HT1080 (cell line): ENCODE measurements at regions not wholly inside any gene's neighbourhood (a gene's known extent, or its start where the extent isn't known, plus 50 kb on each side); places are given as distances from the start of the nearest gene placed in this dataset.

Source experiments
- DNase-seq: peaks from one replicate; pipeline ENCODE4 v3.0.0-alpha.2; 2015; ENCODE audit warnings: low read depth

DNA sequence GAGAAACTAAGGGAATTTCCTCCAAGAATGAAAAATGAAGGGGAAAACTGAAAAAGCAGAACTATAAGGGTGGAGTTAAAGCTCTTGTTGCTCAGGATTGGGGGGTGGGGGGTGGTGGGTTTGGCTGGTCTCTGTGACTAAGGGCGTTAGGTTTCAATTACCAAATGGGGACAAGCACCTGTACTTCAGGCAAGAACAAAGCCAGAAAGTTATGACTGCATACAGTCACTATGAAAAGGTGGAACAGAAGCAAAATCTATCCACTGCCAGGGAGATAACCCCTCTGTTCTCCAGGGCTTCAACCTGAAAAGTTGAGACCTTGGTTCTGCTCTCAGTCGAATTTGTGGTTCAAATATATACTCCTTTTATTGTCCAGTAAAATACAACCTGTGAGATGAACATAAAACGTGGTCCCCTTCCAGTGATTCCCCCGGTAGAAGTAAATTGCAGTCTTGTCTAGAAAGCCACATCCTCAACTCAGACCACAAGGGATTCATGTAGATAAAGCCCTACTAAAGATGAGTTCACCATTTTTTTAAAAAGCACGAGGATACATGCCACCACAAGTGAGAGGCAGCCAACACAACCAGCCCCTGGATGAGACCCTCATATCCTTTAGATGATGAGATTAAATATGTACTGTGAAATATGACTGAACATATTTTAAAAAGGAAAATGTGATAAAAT lies 257.1 kb upstream of the RPS6KA3 start:
- DNase-seq, result no peak

DNA sequence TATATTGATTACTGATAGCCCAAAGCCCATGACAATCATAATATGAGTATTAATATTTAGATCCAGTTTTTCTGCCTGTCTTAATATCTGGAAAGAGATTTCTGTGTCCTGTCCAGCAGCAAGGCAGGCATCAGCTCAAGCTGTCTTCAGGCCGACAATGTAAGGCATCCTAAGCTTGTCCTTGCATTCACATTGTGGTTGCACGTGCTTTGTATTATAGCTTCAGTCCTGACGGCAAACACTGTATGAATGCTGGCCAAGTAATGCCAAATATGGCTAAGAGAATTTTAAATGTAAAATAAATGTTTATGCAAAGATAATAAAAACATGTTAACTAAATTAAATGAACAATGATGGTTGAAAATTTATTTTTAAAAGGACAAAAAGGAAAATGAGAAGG lies 255.7 kb upstream of the RPS6KA3 start:
- DNase-seq, result no peak

DNA sequence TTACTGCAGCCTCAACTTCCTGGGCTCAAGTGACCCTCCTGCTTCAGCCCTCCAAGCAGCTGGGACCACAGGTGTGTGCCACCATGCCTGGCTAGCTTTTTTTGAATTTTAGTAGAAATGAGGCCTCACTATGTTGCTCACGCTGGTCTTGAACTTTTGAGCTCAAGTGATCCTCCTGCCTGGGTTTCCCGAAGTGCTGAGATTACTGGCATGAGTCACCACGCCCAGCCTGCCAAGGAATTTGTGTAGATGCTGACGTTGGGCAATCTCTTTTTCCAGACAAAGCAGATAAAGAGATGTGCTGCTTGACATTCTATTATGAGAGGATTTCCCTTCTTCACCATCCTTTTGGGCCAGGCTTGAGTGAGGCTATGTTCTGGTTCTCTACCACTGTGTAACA lies 254.5 kb upstream of the RPS6KA3 start:
- DNase-seq, result peak; percentile 57

DNA sequence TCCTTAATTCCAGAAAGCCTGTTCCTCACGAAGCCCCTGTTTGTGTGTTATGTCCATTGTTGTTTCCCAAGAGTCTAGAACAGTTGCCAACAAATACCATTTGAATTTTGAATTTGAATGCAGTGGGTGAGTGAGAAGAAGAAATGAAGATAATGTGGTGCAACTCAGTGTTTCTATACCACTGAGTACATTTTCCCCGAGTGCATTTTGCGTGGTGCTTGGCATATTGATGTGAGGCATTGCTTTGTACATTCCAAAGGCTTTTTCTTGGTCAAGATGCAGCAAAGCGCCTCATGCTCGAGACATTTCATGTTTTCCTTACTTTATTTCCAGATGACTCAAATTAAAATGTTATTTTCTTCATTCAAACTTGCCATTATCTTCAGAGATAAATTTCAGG lies 253.1 kb upstream of the RPS6KA3 start:
- no peak for DNase-seq

DNA sequence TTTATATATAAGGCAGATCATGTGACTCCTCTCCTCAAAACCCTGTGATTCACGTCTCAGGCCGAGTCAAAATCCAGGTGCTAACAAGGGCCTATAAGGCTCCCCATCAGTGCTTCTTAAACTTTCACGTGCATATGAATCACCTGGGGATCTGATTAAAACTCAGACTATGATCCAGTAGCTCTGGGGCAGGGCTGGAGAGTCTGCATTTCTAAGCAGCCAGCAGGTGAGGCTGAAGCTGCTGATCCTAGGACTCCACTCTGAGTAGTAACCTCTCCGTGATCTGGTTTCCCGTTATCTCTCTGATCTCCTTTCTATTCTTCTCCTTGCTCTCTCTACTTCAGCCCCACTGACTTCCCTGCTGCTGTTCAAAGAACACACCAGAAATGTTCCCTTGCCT lies 252.4 kb upstream of the RPS6KA3 start:
- no peak for DNase-seq

DNA sequence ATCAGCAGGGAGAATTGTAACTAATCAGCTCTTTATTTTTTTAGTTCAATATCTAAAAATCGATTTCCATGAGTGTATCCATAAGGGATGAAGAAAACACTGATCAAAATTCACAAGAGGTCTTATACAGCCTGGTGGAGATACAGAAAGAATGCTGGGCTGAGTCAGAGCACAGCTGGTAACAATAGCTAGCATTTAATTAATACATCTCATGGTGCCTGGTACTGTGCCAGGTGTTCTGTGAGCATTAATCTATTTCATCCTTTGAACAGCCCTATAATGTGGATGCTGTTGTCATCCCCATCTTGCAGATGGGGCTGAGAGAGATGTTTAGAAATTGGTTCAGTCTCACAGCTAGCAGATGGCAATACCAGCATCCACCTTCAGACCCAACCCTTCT lies 250.9 kb upstream of the RPS6KA3 start:
- DNase-seq, result no peak

DNA sequence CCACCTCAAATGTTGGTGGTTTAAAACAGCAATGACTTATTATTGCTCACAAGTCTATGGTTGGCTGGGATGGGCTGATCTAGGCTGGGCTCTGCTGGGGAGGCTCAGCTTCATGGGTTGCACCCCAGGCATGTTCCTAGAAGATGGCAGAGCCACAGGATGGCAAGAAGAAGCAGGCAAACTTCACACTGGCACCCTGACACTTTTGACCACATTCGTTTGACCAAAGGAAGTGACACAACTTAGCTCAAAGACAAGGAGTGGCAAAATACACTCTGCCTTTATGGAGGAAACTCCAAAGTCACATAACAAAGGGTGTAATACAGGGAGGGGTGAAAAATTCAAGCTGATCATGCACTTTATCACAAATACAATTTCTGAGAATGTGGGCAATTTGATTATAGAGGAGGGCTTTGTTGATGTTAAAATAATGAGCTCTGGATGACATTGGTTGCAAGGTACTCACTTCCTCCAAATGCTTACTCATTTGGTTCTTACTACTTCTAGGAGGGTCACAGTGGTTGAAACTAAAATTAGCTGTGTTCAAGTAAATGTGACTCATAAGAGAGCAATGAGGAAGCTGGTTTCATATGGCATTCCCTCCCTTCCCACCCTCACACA lies 249.2 kb upstream of the RPS6KA3 start:
- peak; percentile 93 for DNase-seq

DNA sequence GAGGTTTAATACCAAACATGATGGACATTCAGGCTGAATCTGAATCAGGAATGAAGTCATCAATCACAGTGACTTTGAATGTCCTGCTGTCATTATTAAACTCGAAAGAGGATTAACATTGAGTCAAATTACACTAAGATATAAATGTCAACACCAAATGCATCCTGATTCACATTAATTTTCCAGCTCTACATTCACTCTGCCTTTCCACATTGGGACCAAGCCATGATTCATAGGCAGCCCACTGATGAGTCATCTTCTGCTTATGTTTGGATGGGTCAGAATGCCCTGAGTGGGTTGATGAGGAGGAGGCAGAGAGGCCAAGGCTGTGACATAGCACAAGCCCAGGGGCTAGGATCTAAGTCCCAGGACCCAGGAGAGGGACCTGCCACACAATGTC lies 247.6 kb upstream of the RPS6KA3 start:
- DNase-seq, result peak; percentile 89

DNA sequence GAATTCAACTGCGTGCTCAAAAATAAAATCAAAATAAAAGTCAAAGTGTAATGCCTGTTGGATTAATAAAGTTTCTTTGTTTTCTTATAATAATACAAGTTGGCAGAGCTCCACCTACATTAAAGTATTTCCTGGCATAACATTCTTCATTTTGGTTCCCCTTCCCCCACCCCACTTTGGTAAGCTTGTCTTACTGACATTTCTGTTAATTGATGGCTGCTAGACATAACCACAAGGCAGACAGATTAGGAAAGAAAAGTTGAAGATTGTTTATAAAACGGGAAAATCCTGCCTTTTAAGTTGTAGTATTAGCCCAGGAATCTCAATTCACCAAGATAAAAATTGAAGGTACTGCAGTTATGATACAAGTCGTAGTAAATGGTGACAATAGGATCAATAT lies 246.5 kb upstream of the RPS6KA3 start:
- no peak for DNase-seq

DNA sequence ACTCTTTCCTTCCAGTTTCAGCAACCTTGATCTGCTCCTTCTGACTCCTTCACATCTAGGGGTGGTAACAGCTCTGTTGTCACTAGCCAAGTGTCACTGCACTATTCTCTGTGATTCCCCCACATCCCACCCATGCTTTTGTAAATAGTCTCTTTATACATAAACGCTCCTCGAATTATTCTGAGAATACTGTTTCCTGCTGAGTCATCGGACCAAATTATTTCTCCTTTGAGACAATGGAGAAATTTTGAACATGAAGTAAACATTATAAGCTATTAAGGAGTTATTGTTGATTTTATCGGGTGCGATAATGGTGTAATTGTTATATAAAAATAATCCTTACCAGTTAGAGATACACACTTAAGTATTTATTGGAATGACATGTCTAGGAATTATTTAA lies 245.1 kb upstream of the RPS6KA3 start:
- DNase-seq, result no peak

DNA sequence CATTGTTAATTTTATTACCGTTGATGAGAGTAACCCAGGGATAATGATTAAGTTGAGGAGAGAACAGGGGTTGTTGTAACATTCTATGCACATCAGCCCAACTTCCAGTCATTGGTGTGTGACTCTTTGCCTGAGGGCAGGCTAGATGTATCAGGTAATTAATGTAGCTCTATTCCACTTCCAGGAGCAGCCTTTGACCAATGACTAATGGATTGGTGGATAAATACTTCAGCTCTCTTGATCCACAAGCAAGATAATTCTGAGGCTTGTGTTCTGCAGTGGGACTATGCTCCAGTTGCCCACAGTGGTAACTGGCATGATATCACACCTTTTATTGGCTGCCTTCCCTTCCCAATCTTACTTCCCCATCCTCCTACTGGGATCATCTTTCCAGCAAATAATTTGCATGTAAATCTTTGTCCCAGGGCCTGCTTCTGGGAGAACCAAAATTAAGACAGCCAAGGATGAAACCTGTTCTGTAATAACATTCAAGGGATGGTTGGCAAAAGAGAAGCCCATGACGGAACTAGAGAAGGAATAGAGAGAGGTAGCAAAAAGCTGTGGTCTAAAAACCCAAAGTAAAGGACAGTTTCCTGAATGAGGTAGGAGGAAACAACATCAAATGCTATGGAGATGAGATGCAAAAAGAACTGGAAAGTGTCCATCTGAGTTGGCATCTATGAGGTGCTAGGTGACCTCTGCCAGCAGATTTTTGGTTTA lies 241.4 kb upstream of the RPS6KA3 start:
- no peak for DNase-seq

DNA sequence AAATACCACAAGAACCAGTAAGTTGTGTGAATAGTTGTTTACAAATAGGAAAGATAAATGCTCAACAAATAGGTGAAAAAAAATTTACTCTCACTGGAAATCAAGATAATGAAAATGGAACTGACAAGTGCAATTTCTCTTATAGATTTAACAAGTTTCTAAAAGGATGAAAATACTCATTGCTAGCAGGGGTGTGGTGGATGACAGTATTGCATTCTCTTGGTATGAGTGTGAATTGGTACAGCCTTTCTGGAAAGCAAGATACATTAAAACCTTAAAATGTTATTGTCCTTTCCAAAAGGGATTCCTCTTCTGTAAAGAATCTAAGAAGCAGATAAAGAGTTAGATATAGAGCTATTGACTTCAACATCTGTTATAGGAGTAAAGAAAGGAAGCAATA lies 240.0 kb upstream of the RPS6KA3 start:
- DNase-seq, result no peak

DNA sequence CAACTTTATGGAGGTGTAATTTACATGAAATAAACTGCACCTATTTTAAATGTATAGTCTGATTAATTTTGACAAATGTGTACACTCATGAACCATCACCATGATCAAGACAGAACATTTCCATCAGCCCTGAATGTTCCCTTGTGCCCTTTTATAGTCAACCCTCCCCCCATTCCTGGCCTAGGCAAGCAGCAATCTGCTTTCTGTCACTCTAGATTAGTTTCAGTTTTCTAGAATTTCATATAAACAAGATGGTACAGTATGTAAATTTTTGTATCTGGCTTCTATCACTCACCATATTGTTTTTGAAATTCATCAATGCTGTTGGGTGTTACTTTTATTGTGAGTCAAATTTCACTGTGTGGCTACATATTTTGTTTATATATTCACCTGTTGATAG lies 234.2 kb upstream of the RPS6KA3 start:
- DNase-seq, result no peak

DNA sequence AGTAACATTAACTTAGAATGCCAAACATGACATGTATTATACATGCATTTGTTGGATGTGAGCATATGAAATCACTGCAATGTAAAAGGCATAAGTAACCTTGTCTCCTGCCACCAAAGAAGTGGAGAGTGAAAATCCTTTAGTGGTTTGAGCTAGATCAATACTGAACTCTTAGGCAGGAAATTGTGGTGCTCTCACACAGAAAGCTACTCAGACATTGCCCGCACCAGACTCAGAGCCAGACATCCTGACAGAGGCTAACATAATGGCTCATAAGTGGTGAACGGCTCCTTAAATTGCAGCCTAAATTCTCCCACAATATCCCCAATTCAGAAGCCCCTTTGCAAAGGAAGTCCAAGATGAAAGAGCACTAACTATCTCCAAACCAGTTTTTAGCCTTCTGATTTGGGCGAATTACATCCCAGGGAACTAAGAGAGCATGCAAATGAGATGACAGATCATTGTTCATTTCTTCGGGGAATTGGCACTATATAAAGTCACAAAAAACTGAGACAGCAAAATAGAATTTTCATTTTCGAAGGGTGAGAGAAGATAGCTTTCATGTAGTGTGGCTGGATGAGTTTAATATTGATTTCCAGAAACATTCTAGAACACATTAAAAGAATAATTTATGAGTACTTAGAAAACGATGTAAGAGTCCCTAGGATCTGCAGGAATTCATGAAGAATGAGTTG lies 233.6 kb upstream of the RPS6KA3 start:
- no peak for DNase-seq

DNA sequence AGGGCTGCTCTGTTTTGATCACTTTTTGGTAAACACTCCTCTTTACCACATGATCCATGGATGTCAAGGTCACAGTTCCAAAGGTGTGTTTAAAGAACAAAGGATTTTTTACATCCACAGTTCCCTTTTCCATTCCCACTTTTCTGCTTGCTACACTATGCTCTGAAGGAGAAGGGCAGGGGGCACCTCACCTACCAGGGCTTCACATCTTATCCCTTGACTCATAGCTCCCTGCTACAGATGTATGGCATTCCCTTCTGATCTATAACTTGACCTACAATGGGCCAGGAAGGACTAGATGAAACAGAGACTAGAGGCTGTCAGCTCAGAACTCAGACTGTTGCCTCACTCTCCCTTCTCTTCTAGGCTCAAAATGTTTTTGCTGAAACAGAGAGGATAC lies 233.1 kb upstream of the RPS6KA3 start:
- DNase-seq, result no peak

DNA sequence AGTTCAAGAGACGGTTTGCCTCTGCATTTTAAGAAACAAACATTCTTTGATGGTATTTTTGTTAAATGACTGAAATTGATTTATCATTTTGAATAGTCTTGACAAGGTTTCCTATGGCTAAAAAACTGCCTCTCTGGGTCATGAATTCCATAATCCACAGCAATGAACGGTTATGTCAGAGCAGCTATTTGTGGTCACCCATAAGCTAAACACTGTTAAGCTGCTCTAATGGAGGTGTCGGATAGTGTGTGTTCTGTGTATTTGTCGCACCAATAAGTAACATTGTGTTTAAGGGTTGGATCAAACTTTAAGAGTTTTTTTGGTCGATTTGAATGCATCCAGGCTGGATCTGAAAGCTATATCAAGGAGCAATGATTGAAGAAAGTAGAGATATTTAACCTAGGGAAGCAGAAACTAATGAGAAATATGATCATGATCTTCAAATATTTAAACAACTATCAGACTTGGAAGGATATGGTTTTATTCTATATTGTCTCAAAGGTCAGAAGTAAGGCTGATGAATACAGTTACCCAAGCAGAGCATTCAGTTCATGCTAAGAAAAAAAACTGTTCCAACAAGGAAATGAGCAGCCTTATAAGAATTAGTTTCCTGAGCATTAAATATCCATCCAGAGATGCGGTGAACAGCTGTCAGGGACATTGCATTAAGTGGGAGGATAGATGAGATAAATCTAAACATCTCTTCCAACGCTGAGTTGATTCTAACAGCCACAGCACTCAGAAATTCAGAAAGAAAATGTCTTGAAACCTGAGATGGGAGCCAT lies 232.3 kb upstream of the RPS6KA3 start:
- no peak for DNase-seq

DNA sequence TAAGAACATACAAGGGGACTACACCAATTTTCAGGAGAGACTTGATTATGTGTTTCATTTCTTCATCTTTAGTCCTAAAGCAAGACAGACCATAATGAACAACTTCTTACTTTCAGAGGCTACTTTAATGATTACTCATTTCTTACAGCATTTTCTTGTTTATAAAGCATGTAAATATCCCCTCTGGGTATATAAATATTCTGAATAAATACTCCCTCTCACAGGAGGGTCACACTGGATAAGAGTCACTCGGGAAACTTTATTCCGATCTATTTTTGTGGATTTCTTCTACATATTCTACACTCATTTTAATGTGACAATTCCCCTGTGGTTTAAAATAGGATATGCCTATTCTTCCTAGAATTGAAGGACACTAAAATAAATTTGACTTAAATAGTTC lies 228.9 kb upstream of the RPS6KA3 start:
- DNase-seq, result no peak

DNA sequence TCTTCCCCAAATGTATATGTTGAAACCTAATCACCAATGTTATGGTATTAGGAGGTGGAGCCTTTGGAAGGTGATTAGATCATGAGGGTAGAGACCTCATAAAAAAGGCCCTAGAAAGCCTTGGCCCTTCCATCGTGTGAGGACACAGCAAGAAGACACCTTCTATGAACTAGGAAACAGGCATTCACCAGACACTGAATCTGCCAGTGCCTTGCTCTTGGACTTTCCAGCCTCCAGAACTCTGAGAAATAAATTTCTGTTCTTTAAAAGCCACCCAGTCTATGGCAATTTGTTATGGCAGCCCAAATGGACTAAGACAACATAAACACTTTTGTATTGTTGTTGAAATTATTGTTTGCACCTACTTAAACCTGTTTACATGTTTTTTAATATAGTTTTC lies 221.8 kb upstream of the RPS6KA3 start:
- DNase-seq, result no peak

DNA sequence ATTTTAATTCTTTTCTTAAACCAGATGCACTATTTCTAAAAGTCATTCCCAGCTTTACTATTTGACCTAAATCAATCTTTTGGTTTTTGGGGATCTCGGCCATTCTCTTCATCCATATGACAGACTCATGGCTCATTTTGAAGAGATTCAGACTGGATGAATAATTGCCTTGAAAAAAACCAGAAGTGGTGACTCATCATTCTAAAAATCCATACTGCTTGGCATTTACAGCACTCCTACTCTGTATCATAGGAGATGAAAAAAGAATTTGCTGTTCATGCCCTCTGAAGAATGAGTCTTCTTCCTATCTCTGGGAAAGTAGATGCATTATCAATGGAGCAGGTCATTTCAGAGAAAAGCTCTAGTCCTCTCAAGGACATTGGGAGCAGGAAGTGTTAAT lies 220.5 kb upstream of the RPS6KA3 start:
- peak; percentile 80 for DNase-seq

DNA sequence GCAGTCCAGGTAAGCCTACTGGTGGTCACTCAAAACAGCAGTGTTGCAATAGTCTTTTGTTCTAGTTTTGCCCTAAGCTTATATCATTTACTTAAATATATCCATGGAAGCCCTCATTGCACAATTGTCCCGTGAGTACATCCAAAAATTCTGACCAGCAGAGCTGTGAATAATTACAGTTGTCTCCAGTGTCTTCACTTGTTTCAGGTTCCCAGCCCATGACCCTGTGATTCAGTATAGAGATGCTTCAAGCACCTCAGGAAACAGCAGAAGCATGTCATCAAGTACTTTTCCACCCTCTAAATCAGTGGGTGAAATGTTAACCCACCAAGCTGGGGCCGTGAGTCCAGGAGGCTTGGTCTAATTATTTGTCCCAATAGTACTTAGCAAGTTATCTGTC lies 214.9 kb upstream of the RPS6KA3 start:
- DNase-seq, result no peak

DNA sequence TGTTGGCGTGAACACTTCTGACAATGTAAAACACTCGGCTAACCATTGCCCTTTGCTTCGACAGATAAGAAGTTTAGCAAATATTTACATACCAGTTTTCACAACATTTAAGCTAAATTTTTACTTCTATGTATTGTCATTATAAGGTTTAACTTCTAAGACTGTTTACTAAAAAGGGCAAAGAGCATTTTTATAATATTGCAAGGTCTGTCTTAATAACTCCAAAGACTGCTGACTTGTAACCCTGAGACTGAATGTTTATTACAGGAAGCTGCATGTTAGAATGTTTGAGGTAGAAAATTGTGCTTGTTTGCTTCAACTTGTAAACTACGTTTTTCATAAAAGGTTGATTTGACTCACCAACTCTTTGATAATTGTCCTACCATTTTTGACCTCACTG lies 213.2 kb upstream of the RPS6KA3 start:
- no peak for DNase-seq

DNA sequence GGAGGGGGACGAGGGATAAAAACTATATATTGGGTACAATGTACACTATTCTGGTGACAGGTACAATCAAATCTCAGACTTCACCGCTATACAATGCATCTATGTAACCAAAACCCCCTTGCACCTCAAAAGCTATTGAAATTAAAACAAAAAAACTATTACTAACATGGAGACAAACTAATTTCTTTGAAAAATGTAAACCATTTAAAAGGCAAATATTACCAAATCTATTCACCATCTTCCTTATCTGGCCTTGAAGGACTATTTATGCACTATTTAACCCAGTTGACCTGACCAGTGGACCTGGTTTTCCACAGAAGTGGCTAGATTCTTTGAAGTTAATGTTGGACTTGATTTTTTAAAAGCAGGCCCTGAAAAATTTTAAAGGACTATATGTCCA lies 212.3 kb upstream of the RPS6KA3 start:
- DNase-seq, result no peak
